ENCODE measurements at regions not wholly inside any gene's neighbourhood (a gene's known extent, or its start where the extent isn't known, plus 50 kb on each side); places are given as distances from the start of the nearest gene placed in this dataset.

- no peak overlapping the region for H4K91ac ChIP-seq (ENCODE audit: insufficient read length, low read depth, low read length)
- no peaks in the 10 kb centered on the region for H3K27me3 ChIP-seq (ENCODE audit: insufficient read depth, low read length)
- H2AK5ac ChIP-seq (ENCODE audit: insufficient read length, low read length) = no peak overlapping the region
- H2BK5ac ChIP-seq (ENCODE audit: insufficient read length, low read length) = no peak overlapping the region
- no peak overlapping the region for H3K4ac ChIP-seq (ENCODE audit: low read depth, low read length)
- no peak for TF ChIP-seq CTCF (conservative IDR thresholded peaks at IDR 0.05)
- H3K27ac ChIP-seq (ENCODE audit: insufficient read length, low read depth, low read length) = no peak overlapping the region
- Mint-ChIP-seq H3K4me3 (no peak overlapping the region), H3K4me1 (peaks cover 3 to 9% of the 10 kb centered on the region in 2 experiments; a peak in 2 of 4 replicates), H3K27me3 (ENCODE audit: low read depth) (no peaks in the 10 kb centered on the region), H3K36me3 (ENCODE audit: insufficient read depth in 1 of 3, low read depth in 3 of 3) (no peaks in the 10 kb centered on the region), H3K27ac (no peak overlapping the region), H3K9me3 (no peaks in the 10 kb centered on the region; a peak in 1 of 5 replicates)
- H3K79me2 ChIP-seq (ENCODE audit: insufficient read depth, low read length) = no peaks in the 10 kb centered on the region
- no peak overlapping the region for H4K8ac ChIP-seq (replicated peaks; ENCODE audit: insufficient read length, low read depth, low read length)
- H3K23me2 ChIP-seq (ENCODE audit: insufficient read length, low read depth, low read length, poor library complexity, severe bottlenecking) = no peaks in the 10 kb centered on the region
- H3K14ac ChIP-seq (ENCODE audit: insufficient read depth, low read length) = no peak overlapping the region
- H3K56ac ChIP-seq (ENCODE audit: insufficient read length, low read depth, low read length) = no peak overlapping the region
- H4K20me1 ChIP-seq (ENCODE audit: control insufficient read depth, insufficient read depth, insufficient read length) = no peaks in the 10 kb centered on the region
- H3K9ac ChIP-seq (ENCODE audit: extremely low read depth, insufficient read length, low read length) = no peak overlapping the region
- H2BK20ac ChIP-seq (ENCODE audit: low read depth, low read length, poor library complexity, severe bottlenecking) = no peak overlapping the region
- no peak for DNase-seq
- no peak overlapping the region for H3K18ac ChIP-seq (ENCODE audit: insufficient read length, low read depth, low read length)
- no peak overlapping the region for H2BK15ac ChIP-seq (ENCODE audit: low read depth, low read length)
- no peak overlapping the region for H3K4me2 ChIP-seq (ENCODE audit: insufficient read depth, insufficient read length, low read length)
- H2AFZ ChIP-seq (ENCODE audit: low read length) = no peak overlapping the region
- H4K5ac ChIP-seq (ENCODE audit: insufficient read length, low read depth, low read length) = no peak overlapping the region
- WGBS (ENCODE audit: extremely low coverage, insufficient read length, low lambda C conversion rate) = 100% methylated on average over 1 of the region's 3 CpGs
- H2BK120ac ChIP-seq (ENCODE audit: low read depth, low read length, poor library complexity, severe bottlenecking) = no peak overlapping the region
- H3K4me1 ChIP-seq (ENCODE audit: insufficient read depth, low read length) = no peaks in the 10 kb centered on the region
- H3K79me1 ChIP-seq (ENCODE audit: insufficient read depth, low read depth, low read length, poor library complexity, severe bottlenecking) = no peaks in the 10 kb centered on the region
- no peaks in the 10 kb centered on the region for H3K9me3 ChIP-seq (ENCODE audit: control insufficient read depth, low read depth, low read length)
- no peak overlapping the region for H2BK12ac ChIP-seq (ENCODE audit: insufficient read length, low read depth, low read length)
- no peak overlapping the region for H3T11ph ChIP-seq (ENCODE audit: low read length)
- H3K23ac ChIP-seq (ENCODE audit: insufficient read length, low read depth, low read length) = no peak overlapping the region
Measured at GRCh38 chr7:116311259-116311658, 100.9 kb downstream of the TES start.

All from H9 (cell line).